Prostate gland (tissue), 2 donors: ENCODE measurements at regions not wholly inside any gene's neighbourhood (a gene's known extent, or its start where the extent isn't known, plus 50 kb on each side); places are given as distances from the start of the nearest gene placed in this dataset.

Experiments used
- DNase-seq: peaks from one replicate; pipeline ENCODE4 v3.0.0-alpha.2; 2019; ENCODE audit warnings: low spot score
- H3K27ac ChIP-seq, 2 donors: fragments of 200-600 bp; sonication (generic); 2 replicates each; pipeline ENCODE4 v1.5.1; 2017 to 2019
- H3K27me3 ChIP-seq: fragments of 200-600 bp; sonication (generic); replicated peaks from 2 replicates; pipeline ENCODE4 v1.5.1; 2019; ENCODE audit not compliant: insufficient read depth
- H3K36me3 ChIP-seq, 2 donors: fragments of 200-600 bp; sonication (generic); 1 replicate in 1 of 2; 2 replicates in 1 of 2; pipeline versions ENCODE4 v1.5.1 to v1.8.1; 2017 to 2019
- H3K4me1 ChIP-seq: fragments of 200-600 bp; sonication (generic); replicated peaks from 2 replicates; pipeline ENCODE4 v1.5.1; 2019
- H3K4me3 ChIP-seq, 2 donors: fragments of 200-600 bp; sonication (generic); 2 replicates each; pipeline ENCODE4 v1.5.1; 2017 to 2019
- H3K9me3 ChIP-seq: fragments of 200-600 bp; sonication (generic); 2 replicates; pipeline ENCODE4 v1.5.1; 2017
- CTCF ChIP-seq, 4 experiments: fragments of 200-600 bp in 2 of 4; fragments of 450-650 bp in 2 of 4; sonication (generic) in 2 of 4; IDR thresholded peaks; 1 replicate in 3 of 4; 2 replicates in 1 of 4; pipeline ENCODE4 v1.5.1; 2016 to 2019; ENCODE audit warnings: antibody characterized with exemption in 4 of 4, mild to moderate bottlenecking in 2 of 4, moderate library complexity in 2 of 4
- POLR2A ChIP-seq: fragments of 450-650 bp; IDR thresholded peaks from one replicate; pipeline ENCODE4 v1.6.1; 2016; ENCODE audit warnings: antibody characterized with exemption, mild to moderate bottlenecking
- POLR2AphosphoS5 ChIP-seq: sonication (generic); formaldehyde crosslinking; IDR thresholded peaks from one replicate; pipeline ENCODE4 v1.6.1; 2017; ENCODE audit warnings: antibody characterized with exemption
- WGBS: methylation state at CpG from one replicate; pipeline ENCODE4 v1.1.5; 2018; 5-methylcytosine and 5-hydroxymethylcytosine counted together
- intact Hi-C: fragments of 100-400 bp; cut with DNase I; formaldehyde crosslinking; loops from one replicate; pipeline ENCODE4 v1.14.2; 2022

GRCh38 chr22:48953830-48954229, 873.8 kb downstream of the BRD1 start:
- Histone ChIP-seq H3K27me3 (peaks cover 3% of the 10 kb centered on the region), H3K36me3 (no peaks in the 10 kb centered on the region), H3K4me3 (no peak overlapping the region), H3K27ac (no peak overlapping the region), H3K9me3 (no peaks in the 10 kb centered on the region), H3K4me1 (no peaks in the 10 kb centered on the region)
- 89% methylated on average over 11 of the region's 11 CpGs for WGBS
- TF ChIP-seq CTCF (IDR thresholded peaks at IDR 0.05) = no peak
- no peak for TF ChIP-seq POLR2A
- TF ChIP-seq POLR2AphosphoS5 = no peak
- intact Hi-C loops = no loop called here
- DNase-seq = peak; percentile 1

GRCh38 chr22:48953103-48953720, 874.5 kb downstream of the BRD1 start:
- no peak for TF ChIP-seq CTCF (IDR thresholded peaks at IDR 0.05)
- no peak for TF ChIP-seq POLR2A
- TF ChIP-seq POLR2AphosphoS5 = no peak
- Histone ChIP-seq H3K4me1 (no peaks in the 10 kb centered on the region), H3K27me3 (peaks cover 3% of the 10 kb centered on the region), H3K9me3 (no peaks in the 10 kb centered on the region), H3K4me3 (no peak overlapping the region), H3K27ac (no peak overlapping the region), H3K36me3 (no peaks in the 10 kb centered on the region)
- intact Hi-C loops = no loop called here
- 89% methylated on average over 11 of the region's 11 CpGs for WGBS
- peak; percentile 0 for DNase-seq

GRCh38 chr22:48952256-48953102, 875.2 kb downstream of the BRD1 start:
- no peak overlapping the region for H3K27ac ChIP-seq
- intact Hi-C loops = no loop called here
- DNase-seq = peak; percentile 2
- no peaks in the 10 kb centered on the region for H3K4me1 ChIP-seq
- H3K36me3 ChIP-seq = no peaks in the 10 kb centered on the region
- H3K27me3 ChIP-seq = peaks cover 3% of the 10 kb centered on the region
- H3K4me3 ChIP-seq = no peak overlapping the region
- WGBS = 83% methylated on average over 18 of the region's 19 CpGs
- TF ChIP-seq CTCF (IDR thresholded peaks at IDR 0.05) = no peak
- no peak for TF ChIP-seq POLR2A
- TF ChIP-seq POLR2AphosphoS5 = no peak
- no peaks in the 10 kb centered on the region for H3K9me3 ChIP-seq

- peaks cover 3% of the 10 kb centered on the region for H3K27me3 ChIP-seq
- peak; percentile 0 for DNase-seq
- H3K36me3 ChIP-seq = no peaks in the 10 kb centered on the region
- no peak for TF ChIP-seq POLR2AphosphoS5
- no peak for TF ChIP-seq POLR2A
- TF ChIP-seq CTCF (IDR thresholded peaks at IDR 0.05) = no peak
- intact Hi-C loops = no loop called here
- no peaks in the 10 kb centered on the region for H3K4me1 ChIP-seq
- no peaks in the 10 kb centered on the region for H3K9me3 ChIP-seq
- no peak overlapping the region for H3K27ac ChIP-seq
- WGBS = 87% methylated on average over 6 of the region's 6 CpGs
- no peak overlapping the region for H3K4me3 ChIP-seq
Observed at GRCh38 chr22:48951836-48952235, 875.8 kb downstream of the BRD1 start.
